GM23248 (cell line): ENCODE measurements at regions not wholly inside any gene's neighbourhood (a gene's known extent, or its start where the extent isn't known, plus 50 kb on each side); places are given as distances from the start of the nearest gene placed in this dataset.
A peak's percentile ranks its signal among the peaks of the same experiment; 100 is the strongest.

Source experiments
- DNase-seq: peaks from one replicate; pipeline ENCODE4 v3.0.0-alpha.2; 2015
- H2AFZ ChIP-seq: fragments of 200-600 bp; sonication (generic); 2 replicates; pipeline ENCODE4 v1.6.1; 2016; ENCODE audit warnings: antibody characterized with exemption
- H3F3A ChIP-seq: fragments of 200-600 bp; sonication (generic); 2 replicates; pipeline ENCODE4 v1.6.1; 2016; ENCODE audit warnings: mild to moderate bottlenecking, antibody characterized with exemption, mixed run types; ENCODE audit not compliant: insufficient read depth
- H3K27ac ChIP-seq: fragments of 200-600 bp; sonication (generic); 2 replicates; pipeline ENCODE4 v1.5.1; 2016; ENCODE audit warnings: mild to moderate bottlenecking
- H3K27me3 ChIP-seq: fragments of 200-600 bp; sonication (generic); replicated peaks from 2 replicates; pipeline ENCODE4 v1.6.1; 2016; ENCODE audit warnings: mild to moderate bottlenecking; ENCODE audit not compliant: insufficient read depth
- H3K36me3 ChIP-seq: fragments of 200-600 bp; sonication (generic); 2 replicates; pipeline ENCODE4 v1.6.1; 2016; ENCODE audit warnings: low read depth, mild to moderate bottlenecking
- H3K4me1 ChIP-seq: fragments of 200-600 bp; sonication (generic); 2 replicates; pipeline ENCODE4 v1.6.1; 2016; ENCODE audit warnings: mild to moderate bottlenecking; ENCODE audit not compliant: insufficient read depth
- H3K4me2 ChIP-seq: fragments of 200-600 bp; sonication (generic); one replicate; pipeline ENCODE4 v1.6.1; 2016; ENCODE audit warnings: mild to moderate bottlenecking; ENCODE audit not compliant: unreplicated experiment
- H3K4me3 ChIP-seq: fragments of 200-600 bp; sonication (generic); 2 replicates; pipeline ENCODE4 v1.5.1; 2016; ENCODE audit warnings: mild to moderate bottlenecking
- H3K79me2 ChIP-seq: fragments of 200-600 bp; sonication (generic); 2 replicates; pipeline ENCODE4 v1.6.1; 2016; ENCODE audit warnings: mild to moderate bottlenecking; ENCODE audit not compliant: insufficient read depth
- H3K9ac ChIP-seq: fragments of 200-600 bp; sonication (generic); 2 replicates; pipeline ENCODE4 v1.6.1; 2016; ENCODE audit warnings: mild to moderate bottlenecking
- H3K9me2 ChIP-seq: fragments of 200-600 bp; sonication (generic); 2 replicates; pipeline ENCODE4 v1.6.1; 2016; ENCODE audit warnings: mixed run types, mild to moderate bottlenecking, moderate library complexity; ENCODE audit not compliant: insufficient read depth
- H3K9me3 ChIP-seq: fragments of 200-600 bp; sonication (generic); one replicate; pipeline ENCODE4 v1.6.1; 2017; ENCODE audit warnings: low read depth
- H4K20me1 ChIP-seq: fragments of 200-600 bp; sonication (generic); 2 replicates; pipeline ENCODE4 v1.6.0; 2016; ENCODE audit not compliant: insufficient read depth
- EZH2 ChIP-seq: fragments of 200-600 bp; sonication (generic); IDR thresholded peaks from 2 replicates; pipeline ENCODE4 v1.6.1; 2018; ENCODE audit warnings: antibody characterized with exemption, mild to moderate bottlenecking; ENCODE audit not compliant: insufficient read depth, poor library complexity, severe bottlenecking
- EZH2phosphoT487 ChIP-seq: fragments of 200-600 bp; sonication (generic); IDR thresholded peaks from 2 replicates; pipeline ENCODE4 v1.6.1; 2018; ENCODE audit warnings: antibody characterized with exemption, moderate library complexity, mild to moderate bottlenecking, low read depth; ENCODE audit not compliant: insufficient read depth
- WGBS, 2 experiments: methylation state at CpG; one replicate each; pipeline ENCODE4 v1.1.6; 2015 to 2017; ENCODE audit warnings: low lambda C conversion rate in 2 of 2, low coverage in 1 of 2; ENCODE audit errors: missing lambda C conversion rate in 2 of 2; 5-methylcytosine and 5-hydroxymethylcytosine counted together
- in situ Hi-C: fragments of 300-500 bp; cut with MboI; formaldehyde crosslinking; loops from 2 replicates; pipeline ENCODE4 v1.15.0; 2020

GRCh38 chr3:153285194-153285641, 123.2 kb downstream of the RAP2B start:
- Histone ChIP-seq H3K4me2 (peak overlapping the region; percentile 56), H3K27ac (peak overlapping the region; percentile 82), H4K20me1 (no peaks in the 10 kb centered on the region), H3K4me3 (no peak overlapping the region), H3K36me3 (no peaks in the 10 kb centered on the region), H3F3A (peaks cover 20% of the 10 kb centered on the region), H2AFZ (peak overlapping the region; percentile 59), H3K27me3 (no peaks in the 10 kb centered on the region), H3K9me3 (no peaks in the 10 kb centered on the region), H3K4me1 (peaks cover 27% of the 10 kb centered on the region), H3K79me2 (no peaks in the 10 kb centered on the region), H3K9ac (peak overlapping the region; percentile 47; the same call in 1 of the 2 replicates), H3K9me2 (no peaks in the 10 kb centered on the region)
- WGBS, 2 experiments, result 5 to 13% methylated on average over 1 of the region's 1 CpG
- no peak for TF ChIP-seq EZH2
- TF ChIP-seq EZH2phosphoT487, result no peak
- peak; percentile 63 for DNase-seq
- in situ Hi-C loops, result loop anchor here (10.0 to 25.0 kb wide), 2 partner anchors 120 to 248 kb away; partner anchors contain the start of gene RAP2B

- no peak overlapping the region for H3K9ac ChIP-seq
- peak overlapping the region; percentile 59; the same call in 1 of the 2 replicates for H2AFZ ChIP-seq
- H3K9me3 ChIP-seq, result no peaks in the 10 kb centered on the region
- in situ Hi-C loops, result loop anchor here (10.0 to 25.0 kb wide), 2 partner anchors 121 to 249 kb away; partner anchors contain the start of gene RAP2B
- no peaks in the 10 kb centered on the region for H3K79me2 ChIP-seq
- H3F3A ChIP-seq, result peaks cover 20% of the 10 kb centered on the region
- TF ChIP-seq EZH2 (no peak), EZH2phosphoT487 (no peak)
- no peak overlapping the region for H3K4me3 ChIP-seq
- H3K4me2 ChIP-seq, result no peak overlapping the region
- no peaks in the 10 kb centered on the region for H4K20me1 ChIP-seq
- no peak for DNase-seq
- 88 to 90% methylated on average over 2 of the region's 2 CpGs for WGBS, 2 experiments
- no peaks in the 10 kb centered on the region for H3K9me2 ChIP-seq
- H3K27me3 ChIP-seq, result no peaks in the 10 kb centered on the region
- no peak overlapping the region for H3K27ac ChIP-seq
- peaks cover 32% of the 10 kb centered on the region for H3K4me1 ChIP-seq
- no peaks in the 10 kb centered on the region for H3K36me3 ChIP-seq
Observed at GRCh38 chr3:153285982-153286381, 124.0 kb downstream of the RAP2B start.

GRCh38 chr3:153287017-153287416, 125.0 kb downstream of the RAP2B start:
- in situ Hi-C loops, result loop anchor here (10.0 to 25.0 kb wide), 2 partner anchors 122 to 250 kb away; partner anchors contain the start of gene RAP2B

GRCh38 chr3:153289334-153289808, 127.3 kb downstream of the RAP2B start:
- no peaks in the 10 kb centered on the region for H3K36me3 ChIP-seq
- peak; percentile 74 for DNase-seq
- H3K79me2 ChIP-seq, result no peaks in the 10 kb centered on the region
- no peaks in the 10 kb centered on the region for H3K27me3 ChIP-seq
- H3K4me3 ChIP-seq, result no peak overlapping the region
- TF ChIP-seq EZH2, result no peak
- no peak for TF ChIP-seq EZH2phosphoT487
- H3K9me3 ChIP-seq, result no peaks in the 10 kb centered on the region
- H3K4me2 ChIP-seq, result peak overlapping the region; percentile 32
- in situ Hi-C loops, result loop anchor here (10.0 to 25.0 kb wide), 2 partner anchors 125 to 252 kb away; partner anchors contain the start of gene RAP2B
- 31 to 33% methylated on average over 3 of the region's 3 CpGs for WGBS, 2 experiments
- peaks cover 19% of the 10 kb centered on the region for H3F3A ChIP-seq
- H3K9ac ChIP-seq, result no peak overlapping the region
- H3K9me2 ChIP-seq, result no peaks in the 10 kb centered on the region
- H3K4me1 ChIP-seq, result peaks cover 39% of the 10 kb centered on the region
- H2AFZ ChIP-seq, result 0 out of 2 replicates have a peak overlapping the region, but pooled peaks have one; percentile 11
- no peaks in the 10 kb centered on the region for H4K20me1 ChIP-seq
- H3K27ac ChIP-seq, result no peak overlapping the region

More at GRCh38 chr3:153287017-153287416, 125.0 kb downstream of the RAP2B start:
- H3K4me3 ChIP-seq, result no peak overlapping the region
- H3K27me3 ChIP-seq, result no peaks in the 10 kb centered on the region
- H2AFZ ChIP-seq, result no peak overlapping the region
- no peak for TF ChIP-seq EZH2
- TF ChIP-seq EZH2phosphoT487, result no peak
- no peaks in the 10 kb centered on the region for H3K79me2 ChIP-seq
- no peak for DNase-seq
- no peak overlapping the region for H3K27ac ChIP-seq
- H4K20me1 ChIP-seq, result no peaks in the 10 kb centered on the region
- 97 to 98% methylated on average over 3 of the region's 3 CpGs for WGBS, 2 experiments
- H3K4me2 ChIP-seq, result no peak overlapping the region
- peaks cover 20% of the 10 kb centered on the region for H3F3A ChIP-seq
- no peak overlapping the region for H3K9ac ChIP-seq
- H3K4me1 ChIP-seq, result peaks cover 32% of the 10 kb centered on the region
- H3K9me3 ChIP-seq, result no peaks in the 10 kb centered on the region
- H3K9me2 ChIP-seq, result no peaks in the 10 kb centered on the region
- H3K36me3 ChIP-seq, result no peaks in the 10 kb centered on the region
